Muscle layer of colon (tissue), 2 donors: ENCODE measurements at regions not wholly inside any gene's neighbourhood (a gene's known extent, or its start where the extent isn't known, plus 50 kb on each side); places are given as distances from the start of the nearest gene placed in this dataset.
"Not testable (repeated sequence)": the region's sequence is repeated elsewhere in the genome, so short reads cannot be mapped to it uniquely, and the experiment has no call there.

ENCODE experiments used
- H3K27ac ChIP-seq: one replicate; pipeline ENCODE4 v1.7.0; 2013; ENCODE audit warnings: low read depth, mild to moderate bottlenecking, low read length, moderate library complexity
- H3K27me3 ChIP-seq, 2 donors: one replicate each; pipeline ENCODE4 v1.7.0; 2013; ENCODE audit warnings: low read length in 2 of 2, mild to moderate bottlenecking in 2 of 2; ENCODE audit not compliant: insufficient read depth in 2 of 2, control insufficient read depth in 1 of 2
- H3K36me3 ChIP-seq: one replicate; pipeline ENCODE4 v1.7.0; 2013; ENCODE audit warnings: mild to moderate bottlenecking, low read length; ENCODE audit not compliant: insufficient read depth
- H3K4me1 ChIP-seq: one replicate; pipeline ENCODE4 v1.7.0; 2013; ENCODE audit warnings: mild to moderate bottlenecking, low read length; ENCODE audit not compliant: insufficient read depth
- H3K4me3 ChIP-seq, 2 donors: one replicate each; pipeline ENCODE4 v1.7.0; 2013; ENCODE audit warnings: low read length in 2 of 2, low read depth in 1 of 2, mild to moderate bottlenecking in 1 of 2, moderate library complexity in 1 of 2
- H3K9ac ChIP-seq: one replicate; pipeline ENCODE4 v1.7.0; 2013; ENCODE audit warnings: low read length
- H3K9me3 ChIP-seq: one replicate; pipeline ENCODE4 v1.7.0; 2013; ENCODE audit warnings: mild to moderate bottlenecking, low read length
- donor health status: abdominal sarcoma.
- donor health status: Adenocarcinoma of cecum.

DNA sequence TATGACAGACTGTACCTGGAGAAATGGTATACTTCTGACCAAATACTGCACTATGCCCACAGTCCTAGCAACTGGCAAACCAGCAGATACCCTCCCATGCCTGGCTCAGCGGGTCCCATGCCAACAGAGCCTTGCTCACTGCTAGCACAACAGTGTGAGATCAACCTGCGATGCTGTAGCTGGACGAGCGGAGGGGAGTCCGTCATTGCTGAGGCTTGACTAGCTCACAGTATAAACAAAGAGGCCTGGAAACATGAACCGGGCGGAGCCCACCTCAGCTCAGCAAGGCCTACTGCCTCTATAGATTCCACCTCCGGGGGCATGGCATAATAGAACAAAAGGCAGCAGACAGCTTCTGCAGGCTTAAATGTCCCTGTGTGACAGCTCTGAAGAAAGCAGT is 93.2 kb upstream of the CAB39 start:
- Histone ChIP-seq H3K4me1 (no peaks in the 10 kb centered on the region), H3K36me3 (no peaks in the 10 kb centered on the region), H3K9me3 (no peaks in the 10 kb centered on the region), H3K9ac (no peak overlapping the region), H3K27ac (no peak overlapping the region), H3K27me3 (no peaks in the 10 kb centered on the region), H3K4me3 (no peak overlapping the region)

DNA sequence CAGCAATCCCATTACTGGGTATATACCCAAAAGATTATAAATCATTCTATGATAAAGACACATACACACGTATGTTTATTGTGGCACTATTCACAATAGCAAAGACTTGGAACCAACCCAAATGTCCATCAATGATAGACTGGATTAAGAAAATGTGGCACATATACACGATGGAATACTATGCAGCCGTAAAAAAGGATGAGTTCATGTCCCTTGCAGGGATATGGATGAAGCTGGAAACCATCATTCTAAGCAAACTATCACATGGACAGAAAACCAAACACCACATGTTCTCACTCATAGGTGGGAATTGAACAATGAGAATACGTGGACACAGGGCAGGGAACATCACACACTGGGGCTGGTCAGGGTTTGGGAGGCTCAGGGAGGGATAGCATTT is 87.4 kb upstream of the CAB39 start:
- H3K4me3 ChIP-seq, H3K27ac ChIP-seq, H3K4me1 ChIP-seq, H3K36me3 ChIP-seq, H3K9ac ChIP-seq, H3K9me3 ChIP-seq, H3K27me3 ChIP-seq: not testable (repeated sequence)

DNA sequence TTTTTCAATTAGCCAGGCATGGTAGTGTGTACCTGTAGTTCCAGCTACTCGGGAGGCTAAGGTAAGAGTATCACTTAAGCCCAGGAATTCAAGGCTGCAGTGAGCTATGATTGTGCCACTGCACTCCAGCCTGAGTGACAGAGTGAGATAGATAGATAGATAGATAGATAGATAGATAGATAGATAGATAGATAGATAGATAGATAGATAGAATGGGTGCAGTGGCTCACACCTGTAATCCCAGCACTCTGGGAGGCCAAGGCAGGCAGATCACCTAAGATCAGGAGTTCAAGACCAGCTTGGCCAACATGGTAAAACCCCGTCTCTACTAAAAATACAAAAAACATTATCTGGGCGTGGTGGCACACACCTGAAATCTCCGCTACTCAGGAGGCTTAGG is 85.6 kb upstream of the CAB39 start:
- H3K9ac ChIP-seq, H3K9me3 ChIP-seq, H3K27ac ChIP-seq, H3K27me3 ChIP-seq, H3K36me3 ChIP-seq, H3K4me3 ChIP-seq, H3K4me1 ChIP-seq: not testable (repeated sequence)

DNA sequence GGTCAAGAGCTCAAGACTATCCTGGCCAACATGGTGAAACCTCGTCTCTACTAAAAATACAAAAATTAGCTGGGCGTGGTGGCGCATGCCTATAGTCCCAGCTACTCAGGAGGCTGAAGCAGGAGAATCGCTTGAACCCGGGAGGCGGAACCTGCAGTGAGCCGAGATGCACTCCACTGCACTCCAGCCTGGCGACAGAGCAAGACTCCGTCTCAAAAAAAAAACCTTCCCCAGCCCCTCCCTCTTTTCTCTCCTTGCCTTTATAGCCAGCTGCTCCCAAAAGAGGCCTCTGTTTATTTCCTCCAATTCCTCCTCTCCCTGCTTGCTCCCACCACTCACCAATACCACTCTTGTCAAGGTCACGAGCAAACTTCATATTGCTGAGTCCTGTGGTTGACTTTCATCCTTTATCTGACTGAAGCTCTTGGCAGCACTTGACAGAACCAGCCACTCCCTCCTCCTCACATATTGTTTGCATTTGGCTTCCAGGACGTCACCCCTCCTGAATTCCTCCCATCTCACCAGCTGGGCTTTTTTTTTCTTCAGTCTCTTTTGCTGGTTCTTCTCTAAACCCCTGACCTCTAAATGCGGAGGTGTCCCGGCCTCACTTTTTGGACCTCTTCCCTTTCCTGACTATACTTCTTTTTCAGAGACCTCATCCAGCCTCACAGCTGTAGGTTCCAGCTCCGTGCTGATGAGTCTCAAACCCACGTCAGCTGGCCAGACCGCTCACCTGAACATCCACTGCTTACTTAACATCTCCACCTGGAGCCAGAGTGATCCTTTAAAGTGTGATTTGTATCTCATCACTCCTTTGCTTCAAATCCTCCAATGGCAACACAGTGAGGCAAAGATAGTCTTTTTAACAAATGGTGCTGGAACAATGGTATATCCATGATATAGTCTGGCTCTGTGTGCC is 84.6 kb upstream of the CAB39 start:
- no peak overlapping the region for H3K4me3 ChIP-seq
- no peaks in the 10 kb centered on the region for H3K4me1 ChIP-seq
- H3K9me3 ChIP-seq, result no peaks in the 10 kb centered on the region
- no peaks in the 10 kb centered on the region for H3K36me3 ChIP-seq
- no peaks in the 10 kb centered on the region for H3K27me3 ChIP-seq
- H3K9ac ChIP-seq, result no peak overlapping the region
- no peak overlapping the region for H3K27ac ChIP-seq

DNA sequence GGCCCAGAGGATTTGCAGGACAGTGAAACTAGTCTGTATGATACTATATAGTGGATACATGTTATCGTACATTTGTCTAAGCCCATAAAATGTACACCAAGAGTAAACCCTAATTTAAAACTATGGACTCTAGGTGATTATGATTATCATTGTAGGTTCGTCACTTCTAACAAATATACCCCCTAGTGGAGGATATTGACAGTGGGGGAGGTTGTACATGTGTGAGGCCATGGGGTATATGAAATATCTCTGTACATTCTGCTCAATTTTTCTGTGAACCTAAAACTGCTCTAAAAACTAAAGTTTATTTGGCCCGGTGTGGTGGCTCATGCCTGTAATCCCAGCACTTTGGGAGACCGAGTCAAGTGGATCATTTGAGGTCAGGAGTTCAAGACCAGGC is 81.2 kb upstream of the CAB39 start:
- H3K4me1 ChIP-seq, result no peaks in the 10 kb centered on the region
- H3K27me3 ChIP-seq, result no peaks in the 10 kb centered on the region
- H3K9me3 ChIP-seq, result no peaks in the 10 kb centered on the region
- no peak overlapping the region for H3K9ac ChIP-seq
- no peak overlapping the region for H3K4me3 ChIP-seq
- no peaks in the 10 kb centered on the region for H3K36me3 ChIP-seq
- no peak overlapping the region for H3K27ac ChIP-seq

DNA sequence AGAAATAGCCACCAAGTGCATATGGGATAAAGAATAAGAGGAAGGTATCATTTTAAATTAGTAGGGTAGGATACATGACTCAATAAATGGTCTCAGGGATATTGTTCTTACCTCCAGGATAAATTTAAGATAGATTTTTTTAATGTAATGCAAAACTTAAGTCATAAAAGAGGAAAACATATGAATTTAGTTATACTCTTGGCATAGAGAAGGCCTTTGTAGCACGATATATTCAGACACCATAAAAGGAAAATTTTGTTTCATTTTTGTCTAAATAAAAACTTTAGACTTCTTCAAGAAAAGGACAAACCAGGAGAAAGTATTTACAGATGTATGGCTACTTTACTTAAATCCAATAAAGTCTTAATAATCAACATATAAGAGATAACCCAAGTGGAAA is 78.5 kb upstream of the CAB39 start:
- Histone ChIP-seq H3K36me3 (no peaks in the 10 kb centered on the region), H3K4me1 (no peaks in the 10 kb centered on the region), H3K9me3 (no peaks in the 10 kb centered on the region), H3K27me3 (no peaks in the 10 kb centered on the region), H3K27ac (no peak overlapping the region), H3K9ac (no peak overlapping the region), H3K4me3 (no peak overlapping the region)

DNA sequence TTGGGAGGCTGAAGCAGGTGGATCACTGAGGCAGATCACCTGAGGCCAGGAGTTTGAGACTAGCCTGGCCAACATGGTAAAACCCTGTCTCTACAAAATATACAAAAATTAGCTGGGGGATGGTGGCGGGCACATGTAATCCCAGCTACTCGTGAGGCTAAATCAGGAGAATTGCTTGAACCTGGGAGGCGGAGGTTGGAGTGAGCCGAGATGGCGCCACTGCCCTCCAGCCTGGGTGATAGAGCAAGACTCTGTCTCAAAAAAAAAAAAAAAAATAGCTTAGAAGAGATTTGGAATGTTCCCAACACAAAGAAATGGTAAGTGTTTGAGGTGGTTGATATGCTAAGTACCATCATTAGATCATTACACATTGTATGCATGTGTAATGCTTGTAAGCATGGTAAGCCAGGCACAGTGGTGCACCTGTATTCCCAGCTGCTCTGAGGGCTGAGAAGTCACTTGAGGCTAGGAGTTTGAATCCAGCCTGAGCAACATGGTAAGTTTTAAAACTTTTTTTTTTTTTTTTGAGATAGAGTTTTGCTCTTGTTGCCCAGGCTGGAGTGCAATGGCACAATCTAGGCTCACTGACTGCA is 77.8 kb upstream of the CAB39 start:
- H3K4me3 ChIP-seq, H3K27ac ChIP-seq, H3K4me1 ChIP-seq, H3K9ac ChIP-seq, H3K27me3 ChIP-seq, H3K36me3 ChIP-seq, H3K9me3 ChIP-seq: not testable (repeated sequence)

DNA sequence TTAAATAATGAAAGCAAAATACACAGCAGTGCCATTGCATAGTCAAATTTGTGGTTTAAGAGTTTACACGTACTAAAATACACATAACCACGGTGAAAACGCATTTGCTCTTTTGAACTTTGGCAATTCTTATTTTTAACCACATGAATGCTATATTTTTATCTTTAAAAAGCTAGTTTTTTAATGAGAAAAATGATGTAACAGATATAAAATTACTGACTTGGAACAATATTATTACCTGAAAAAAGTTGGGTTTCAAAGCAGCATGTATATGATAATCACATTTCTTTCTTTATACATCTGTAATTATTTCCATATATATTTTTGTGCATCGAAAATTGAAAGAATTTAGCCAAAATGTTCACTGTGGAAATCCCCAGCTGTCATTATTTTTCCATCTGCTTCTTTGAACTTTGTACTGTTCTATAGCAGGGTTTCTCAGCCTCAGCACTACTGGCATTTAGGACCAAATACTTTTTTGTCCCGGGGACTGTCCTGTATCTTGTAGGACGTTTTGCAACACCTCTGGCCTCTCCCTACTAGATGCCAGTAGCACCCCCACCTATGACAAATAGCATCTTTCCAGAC is 75.9 kb upstream of the CAB39 start:
- H3K36me3 ChIP-seq, result no peaks in the 10 kb centered on the region
- no peaks in the 10 kb centered on the region for H3K4me1 ChIP-seq
- H3K4me3 ChIP-seq, result no peak overlapping the region
- no peaks in the 10 kb centered on the region for H3K27me3 ChIP-seq
- no peak overlapping the region for H3K27ac ChIP-seq
- H3K9me3 ChIP-seq, result no peaks in the 10 kb centered on the region
- no peak overlapping the region for H3K9ac ChIP-seq

DNA sequence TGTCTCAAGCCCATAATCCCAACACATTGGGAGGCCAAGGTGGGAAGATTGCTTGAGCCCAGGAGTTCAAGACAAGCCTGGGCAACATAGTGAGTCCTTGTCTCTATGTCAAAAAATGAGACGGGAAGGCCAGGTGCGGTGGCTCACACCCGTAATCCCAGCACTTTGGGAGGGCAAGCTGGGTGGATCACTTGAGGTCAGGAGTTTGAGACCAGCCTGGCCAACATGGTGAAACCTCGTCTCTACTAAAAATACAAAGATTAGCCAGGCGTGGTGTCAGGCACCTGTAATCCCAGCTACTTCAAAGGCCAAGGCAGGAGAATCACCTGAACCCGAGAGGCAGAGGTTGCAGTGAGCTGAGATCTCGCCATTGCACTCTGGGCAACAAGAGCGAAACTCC is 75.2 kb upstream of the CAB39 start:
- H3K9me3 ChIP-seq, H3K4me3 ChIP-seq, H3K36me3 ChIP-seq, H3K27me3 ChIP-seq, H3K27ac ChIP-seq, H3K9ac ChIP-seq, H3K4me1 ChIP-seq: not testable (repeated sequence)

DNA sequence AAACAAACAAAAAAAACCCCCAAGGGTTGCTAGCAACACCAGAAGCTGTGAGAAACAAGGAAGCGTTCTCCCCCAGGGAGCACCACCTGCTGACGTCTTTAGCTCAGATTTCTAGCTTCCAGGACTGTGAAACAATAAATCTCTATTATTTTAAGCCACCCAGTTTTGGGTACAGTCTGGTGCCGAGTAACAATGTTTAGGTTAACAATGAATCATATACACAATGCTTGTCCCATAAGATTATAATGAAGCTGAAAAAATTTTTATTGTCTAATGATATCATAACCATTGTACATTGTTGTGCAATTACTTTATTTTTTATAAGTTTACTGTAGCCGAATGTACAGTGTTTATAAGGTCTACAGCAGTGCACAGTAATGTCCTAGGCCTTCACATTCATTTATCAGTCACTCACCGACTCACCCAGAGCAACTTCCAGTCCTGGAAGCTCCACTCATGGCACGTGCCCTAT is 72.1 kb upstream of the CAB39 start:
- no peaks in the 10 kb centered on the region for H3K4me1 ChIP-seq
- no peaks in the 10 kb centered on the region for H3K9me3 ChIP-seq
- H3K9ac ChIP-seq, result no peak overlapping the region
- no peak overlapping the region for H3K27ac ChIP-seq
- no peaks in the 10 kb centered on the region for H3K27me3 ChIP-seq
- H3K4me3 ChIP-seq, result no peak overlapping the region
- H3K36me3 ChIP-seq, result no peaks in the 10 kb centered on the region

DNA sequence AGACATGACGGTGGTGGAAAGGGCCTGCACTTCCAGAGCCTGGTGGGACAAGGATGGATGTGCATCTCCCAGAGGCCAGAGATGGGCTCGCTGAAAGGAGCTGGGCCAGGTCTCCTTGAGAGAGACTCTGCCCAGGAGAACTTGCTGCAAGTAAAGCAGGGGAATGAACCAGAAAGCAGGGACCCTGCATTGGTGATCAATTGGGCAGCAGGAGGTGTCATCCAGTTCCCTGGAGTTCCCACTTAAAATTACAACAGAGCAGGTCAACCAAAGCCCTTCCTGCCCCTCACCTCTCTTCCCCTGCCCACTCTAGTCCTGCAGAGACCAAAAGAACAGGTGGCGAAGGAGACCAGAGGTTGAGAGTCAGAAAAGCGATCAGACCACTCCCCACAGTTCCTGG is 69.7 kb upstream of the CAB39 start:
- H3K9ac ChIP-seq, result no peak overlapping the region
- no peaks in the 10 kb centered on the region for H3K4me1 ChIP-seq
- no peaks in the 10 kb centered on the region for H3K9me3 ChIP-seq
- H3K4me3 ChIP-seq, result no peak overlapping the region
- H3K36me3 ChIP-seq, result no peaks in the 10 kb centered on the region
- no peaks in the 10 kb centered on the region for H3K27me3 ChIP-seq
- H3K27ac ChIP-seq, result no peak overlapping the region
